ENCODE measurements at regions not wholly inside any gene's neighbourhood (a gene's known extent, or its start where the extent isn't known, plus 50 kb on each side); places are given as distances from the start of the nearest gene placed in this dataset.

DNA sequence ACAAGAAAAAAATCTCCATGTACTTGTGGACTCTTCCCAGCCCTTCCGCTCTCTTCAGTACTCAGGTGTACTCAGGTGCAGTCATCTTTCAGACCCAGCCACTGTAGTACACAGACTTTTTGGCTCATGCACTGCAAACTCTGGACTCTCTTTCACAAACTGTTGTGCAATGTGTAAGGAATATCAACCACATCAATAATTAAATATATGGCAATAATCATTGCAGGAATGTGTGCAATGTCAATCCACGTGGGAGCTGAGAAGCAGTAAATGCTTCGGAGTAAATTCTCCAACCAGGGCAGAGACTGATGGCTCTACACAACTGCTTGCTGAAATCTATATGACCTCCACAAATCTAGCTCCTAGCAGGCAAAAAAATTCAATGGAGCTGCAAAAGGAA, 287.3 kb upstream of the COL8A1 start:
- no peak for TF ChIP-seq EP300 (IDR thresholded peaks at IDR 0.05)
- TF ChIP-seq, protein P1, sequence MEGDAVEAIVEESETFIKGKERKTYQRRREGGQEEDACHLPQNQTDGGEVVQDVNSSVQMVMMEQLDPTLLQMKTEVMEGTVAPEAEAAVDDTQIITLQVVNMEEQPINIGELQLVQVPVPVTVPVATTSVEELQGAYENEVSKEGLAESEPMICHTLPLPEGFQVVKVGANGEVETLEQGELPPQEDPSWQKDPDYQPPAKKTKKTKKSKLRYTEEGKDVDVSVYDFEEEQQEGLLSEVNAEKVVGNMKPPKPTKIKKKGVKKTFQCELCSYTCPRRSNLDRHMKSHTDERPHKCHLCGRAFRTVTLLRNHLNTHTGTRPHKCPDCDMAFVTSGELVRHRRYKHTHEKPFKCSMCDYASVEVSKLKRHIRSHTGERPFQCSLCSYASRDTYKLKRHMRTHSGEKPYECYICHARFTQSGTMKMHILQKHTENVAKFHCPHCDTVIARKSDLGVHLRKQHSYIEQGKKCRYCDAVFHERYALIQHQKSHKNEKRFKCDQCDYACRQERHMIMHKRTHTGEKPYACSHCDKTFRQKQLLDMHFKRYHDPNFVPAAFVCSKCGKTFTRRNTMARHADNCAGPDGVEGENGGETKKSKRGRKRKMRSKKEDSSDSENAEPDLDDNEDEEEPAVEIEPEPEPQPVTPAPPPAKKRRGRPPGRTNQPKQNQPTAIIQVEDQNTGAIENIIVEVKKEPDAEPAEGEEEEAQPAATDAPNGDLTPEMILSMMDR (IDR thresholded peaks at IDR 0.05), result no peak
- TF ChIP-seq POLR2A (IDR thresholded peaks at IDR 0.05), result no peak
- TF ChIP-seq POLR2AphosphoS5 (IDR thresholded peaks at IDR 0.05), result no peak

Measured in upper lobe of left lung (tissue), 4 donors.